ENCODE measurements at regions not wholly inside any gene's neighbourhood (a gene's known extent, or its start where the extent isn't known, plus 50 kb on each side); places are given as distances from the start of the nearest gene placed in this dataset.
"Not testable (repeated sequence)": the region's sequence is repeated elsewhere in the genome, so short reads cannot be mapped to it uniquely, and the experiment has no call there.

GRCh38 chr15:88965097-88965496 lies 51.9 kb upstream of the MFGE8 start:
- not testable (repeated sequence) for DNase-seq (ENCODE audit: low read depth); H3K4me3 ChIP-seq (ENCODE audit: low read depth, low read length)

DNA sequence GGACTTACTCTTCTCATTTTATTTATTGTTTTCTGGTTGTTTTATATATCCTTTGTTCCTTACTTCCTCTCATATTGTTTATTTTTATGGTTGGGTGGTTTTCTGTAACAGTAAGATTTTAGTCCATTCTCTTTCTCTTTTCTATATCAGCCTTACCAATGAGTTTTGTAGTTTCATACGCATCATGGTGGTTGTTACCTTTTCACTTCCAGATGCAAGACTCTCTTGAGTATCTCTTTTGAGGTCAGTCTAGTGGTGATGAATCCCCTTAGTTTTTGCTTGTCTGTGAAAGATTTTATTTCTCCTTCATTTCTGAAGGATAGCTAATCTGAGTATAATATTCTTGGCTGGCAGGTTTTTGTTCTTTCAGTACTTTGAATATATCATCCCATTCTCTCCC lies 57.1 kb upstream of the MFGE8 start:
- no peak overlapping the region for H3K4me3 ChIP-seq (ENCODE audit: low read depth, low read length)
- no peak for DNase-seq (ENCODE audit: low read depth)
- no peak for TF ChIP-seq CTCF (IDR thresholded peaks at IDR 0.05; ENCODE audit: insufficient read depth, low read depth, low read length, missing control alignments)

DNA sequence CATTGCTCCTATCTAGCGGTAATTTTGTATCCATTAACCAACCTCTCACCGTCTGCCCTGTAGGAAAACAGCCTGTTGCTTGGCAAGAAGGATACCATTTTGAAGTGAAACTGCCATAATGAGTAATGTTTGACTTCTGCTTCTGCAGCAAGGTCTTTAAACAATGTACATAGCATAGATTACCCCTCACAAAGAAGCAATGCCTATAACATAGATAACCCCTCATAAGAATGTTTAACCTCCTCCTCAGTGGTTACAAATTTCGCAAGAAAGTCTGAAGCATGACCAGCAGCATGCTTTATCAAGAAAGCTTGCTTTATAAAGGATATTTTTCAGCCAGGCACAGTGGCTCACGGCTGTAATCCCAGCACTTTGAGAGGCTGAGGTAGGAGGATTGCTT lies 61.2 kb upstream of the MFGE8 start:
- DNase-seq (ENCODE audit: low read depth), result no peak

GRCh38 chr15:88975891-88976290 lies 62.7 kb upstream of the MFGE8 start:
- no peak for TF ChIP-seq CTCF (IDR thresholded peaks at IDR 0.05; ENCODE audit: insufficient read depth, low read depth, low read length, missing control alignments)
- no peak for DNase-seq (ENCODE audit: low read depth)
- H3K4me3 ChIP-seq (ENCODE audit: low read depth, low read length), result no peak overlapping the region

More for the DNA sequence above, 61.2 kb upstream of the MFGE8 start:
- no peak for TF ChIP-seq CTCF (IDR thresholded peaks at IDR 0.05; ENCODE audit: insufficient read depth, low read depth, low read length, missing control alignments)
- no peak overlapping the region for H3K4me3 ChIP-seq (ENCODE audit: low read depth, low read length)

GRCh38 chr15:88976656-88977055 lies 63.5 kb upstream of the MFGE8 start:
- no peak for TF ChIP-seq CTCF (IDR thresholded peaks at IDR 0.05; ENCODE audit: insufficient read depth, low read depth, low read length, missing control alignments)
- no peak for DNase-seq (ENCODE audit: low read depth)
- H3K4me3 ChIP-seq (ENCODE audit: low read depth, low read length), result no peak overlapping the region

DNA sequence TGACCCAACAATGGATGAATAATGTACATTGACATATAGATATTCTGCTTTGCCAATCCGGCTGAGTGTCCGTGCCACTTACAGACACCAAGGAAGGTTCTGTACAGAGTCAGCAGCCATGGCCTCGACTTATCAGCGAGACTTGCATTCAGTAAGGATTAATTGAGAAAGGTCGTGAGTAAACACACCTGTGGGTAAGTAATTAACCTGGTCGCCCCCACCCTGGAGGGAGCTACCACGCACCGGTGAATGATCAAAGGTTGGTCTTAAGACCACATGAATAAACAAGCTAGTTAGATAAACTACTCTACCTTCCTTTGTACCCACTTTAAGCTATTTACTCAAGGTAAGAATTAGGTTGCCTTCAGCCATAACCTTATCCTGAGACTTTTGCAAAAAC lies 66.5 kb upstream of the MFGE8 start:
- H3K4me3 ChIP-seq (ENCODE audit: low read depth, low read length), result no peak overlapping the region
- no peak for TF ChIP-seq CTCF (IDR thresholded peaks at IDR 0.05; ENCODE audit: insufficient read depth, low read depth, low read length, missing control alignments)
- DNase-seq (ENCODE audit: low read depth), result no peak

DNA sequence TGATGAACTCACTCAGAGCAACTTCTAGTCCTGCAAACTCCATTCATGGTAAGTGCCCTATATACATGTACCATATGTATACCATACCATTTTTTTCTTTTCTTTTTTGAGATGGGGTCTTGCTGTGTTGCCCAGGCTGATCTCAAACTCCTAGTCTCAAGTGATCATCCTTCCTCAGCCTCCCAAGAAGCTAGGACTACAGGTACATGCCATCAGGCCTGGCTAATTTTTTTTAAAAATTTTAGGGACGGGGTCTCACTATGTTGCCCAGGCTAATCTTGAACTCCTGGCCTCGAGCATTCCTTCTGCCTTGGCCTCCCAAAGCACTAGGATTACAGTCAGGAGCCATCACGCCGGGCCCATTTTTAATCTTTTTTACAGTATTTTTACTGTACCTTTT lies 67.3 kb upstream of the MFGE8 start:
- no peak for DNase-seq (ENCODE audit: low read depth)
- H3K4me3 ChIP-seq (ENCODE audit: low read depth, low read length), result no peak overlapping the region
- no peak for TF ChIP-seq CTCF (IDR thresholded peaks at IDR 0.05; ENCODE audit: insufficient read depth, low read depth, low read length, missing control alignments)
